GM10248 (cell line): ENCODE measurements at regions not wholly inside any gene's neighbourhood (a gene's known extent, or its start where the extent isn't known, plus 50 kb on each side); places are given as distances from the start of the nearest gene placed in this dataset.

ENCODE experiments used
- CTCF ChIA-PET: fragments of 300-600 bp; sonication (Branson Sonifier 250); formaldehyde crosslinking; extraction: SDS; loops from one replicate; lab custom pipeline; 2021; ENCODE audit warnings: antibody characterized with exemption; lab: Yijun Ruan, JAX
- POLR2A ChIA-PET: fragments of 350-650 bp; sonication (Branson Sonifier 250); formaldehyde crosslinking; extraction: SDS; loops from one replicate; lab custom pipeline; 2020; ENCODE audit warnings: antibody characterized with exemption; lab: Yijun Ruan, JAX
- DNase-seq: peaks from one replicate; pipeline ENCODE4 v3.0.0; 2012; ENCODE audit errors: extremely low spot score
- CTCF ChIP-seq: IDR thresholded peaks from 2 replicates; pipeline ENCODE4 v1.5.1; 2012; ENCODE audit warnings: mild to moderate bottlenecking, low read depth; ENCODE audit errors: extremely low read depth, missing control alignments, control extremely low read depth

GRCh38 chr2:12637754-12638153 lies 79.0 kb upstream of the TRIB2 start:
- ChIA-PET POLR2A (no interaction called here), CTCF (no interaction called here)
- no peak for DNase-seq
- no peak for TF ChIP-seq CTCF

DNA sequence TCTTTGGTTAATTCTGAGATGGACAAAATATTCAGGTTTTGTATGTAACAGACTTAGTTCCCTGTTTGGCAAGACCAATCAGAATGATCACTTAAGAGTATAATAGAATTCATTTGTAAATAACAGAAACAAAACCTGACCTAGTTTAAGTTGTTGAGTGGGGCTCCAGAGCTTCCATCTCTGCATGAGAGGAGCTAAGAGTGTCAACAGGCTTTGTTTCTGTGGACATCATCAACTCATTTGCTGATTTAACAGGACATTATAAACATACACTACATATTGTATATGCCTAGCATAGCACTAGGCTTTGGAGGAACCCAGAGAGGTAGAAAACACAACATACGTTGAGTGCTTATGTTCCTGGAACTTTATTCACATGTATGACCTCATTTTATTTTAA lies 75.3 kb upstream of the TRIB2 start:
- DNase-seq = no peak
- ChIA-PET POLR2A (no interaction called here), CTCF (interaction anchor here (1.3 kb wide), 1 partner anchor 17 kb away, joined by 3 read pairs; no protein-coding TSS in a partner anchor)
- TF ChIP-seq CTCF = no peak

DNA sequence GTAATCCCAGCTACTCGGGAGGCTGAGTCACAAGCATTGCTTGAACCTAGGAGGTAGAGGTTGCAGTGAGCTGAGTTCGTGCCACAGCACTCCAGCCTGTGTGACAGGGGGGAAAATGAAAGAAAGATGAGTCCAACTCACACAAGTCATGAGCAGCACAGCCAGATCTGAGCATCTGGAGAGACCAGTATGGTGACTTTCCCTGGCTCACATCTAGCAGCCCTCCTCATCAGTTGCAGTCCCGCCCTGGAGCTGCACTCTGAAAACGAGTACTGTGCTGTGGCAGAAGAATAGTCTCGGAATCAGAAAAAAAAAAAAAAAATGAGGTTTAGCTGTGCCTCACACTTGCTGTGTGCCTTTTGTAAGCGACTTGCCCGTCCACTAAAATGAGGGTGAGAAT lies 74.4 kb upstream of the TRIB2 start:
- POLR2A ChIA-PET = no interaction called here
- no peak for TF ChIP-seq CTCF
- CTCF ChIA-PET = interaction anchor here (1.5 kb wide), 1 partner anchor 34 kb away, joined by 3 read pairs; no protein-coding TSS in a partner anchor
- DNase-seq = no peak

- ChIA-PET POLR2A (no interaction called here), CTCF (interaction anchor here (1.5 kb wide), 1 partner anchor 34 kb away, joined by 3 read pairs; no protein-coding TSS in a partner anchor)
- no peak for TF ChIP-seq CTCF
Measured at GRCh38 chr2:12642859-12643258, 73.9 kb upstream of the TRIB2 start.

GRCh38 chr2:12649602-12650400 lies 66.9 kb upstream of the TRIB2 start:
- DNase-seq = no peak
- CTCF ChIA-PET = interaction anchor here (1.6 kb wide), 1 partner anchor 14 kb away, joined by 3 read pairs; no protein-coding TSS in a partner anchor
- POLR2A ChIA-PET = no interaction called here
- no peak for TF ChIP-seq CTCF

More at GRCh38 chr2:12642859-12643258, 73.9 kb upstream of the TRIB2 start:
- DNase-seq = no peak

- DNase-seq = no peak
- TF ChIP-seq CTCF = no peak
- ChIA-PET POLR2A (no interaction called here), CTCF (interaction anchor here (1.6 to 2.3 kb wide), 2 partner anchors 12 to 22 kb away, joined by 4 to 8 read pairs; no protein-coding TSS in a partner anchor)
Measured at GRCh38 chr2:12651641-12652040, 65.1 kb upstream of the TRIB2 start.
